GM19043 (cell line): ENCODE measurements at regions not wholly inside any gene's neighbourhood (a gene's known extent, or its start where the extent isn't known, plus 50 kb on each side); places are given as distances from the start of the nearest gene placed in this dataset.
"Not testable (repeated sequence)": the region's sequence is repeated elsewhere in the genome, so short reads cannot be mapped to it uniquely, and the experiment has no call there.

ENCODE experiments used
- ATAC-seq: cut with Tn5 transposase; IDR thresholded peaks from one replicate; pipeline ENCODE4 v1.9.1; 2021; ENCODE audit warnings: low read depth; ENCODE audit not compliant: unreplicated experiment

GRCh38 chr6:97876711-97877110 is 593.7 kb upstream of the MMS22L start:
- ATAC-seq: no peak

- ATAC-seq: no peak
These were observed 599.7 kb upstream of the MMS22L start for GRCh38 chr6:97882755-97883154.

- ATAC-seq: no peak
These were observed 602.3 kb upstream of the MMS22L start for GRCh38 chr6:97885325-97885724.

GRCh38 chr6:97885828-97886227 is 602.8 kb upstream of the MMS22L start:
- no peak for ATAC-seq

- ATAC-seq: no peak
These were observed 618.5 kb upstream of the MMS22L start for GRCh38 chr6:97901531-97901930.

GRCh38 chr6:97909380-97909779 is 626.4 kb upstream of the MMS22L start:
- ATAC-seq: no peak

GRCh38 chr6:97913721-97914120 is 630.7 kb upstream of the MMS22L start:
- ATAC-seq: no peak

- no peak for ATAC-seq
These were observed 631.9 kb upstream of the MMS22L start for GRCh38 chr6:97914912-97915311.

GRCh38 chr6:97915537-97915936 is 632.5 kb upstream of the MMS22L start:
- no peak for ATAC-seq

- ATAC-seq: no peak
These were observed 634.4 kb upstream of the MMS22L start for GRCh38 chr6:97917369-97917768.

- ATAC-seq: no peak
These were observed 636.0 kb upstream of the MMS22L start for GRCh38 chr6:97919046-97919445.

- ATAC-seq: no peak
These were observed 636.6 kb upstream of the MMS22L start for GRCh38 chr6:97919631-97920030.

- no peak for ATAC-seq
These were observed 640.2 kb upstream of the MMS22L start for GRCh38 chr6:97923249-97923648.

- ATAC-seq: no peak
These were observed 642.5 kb upstream of the MMS22L start for GRCh38 chr6:97925504-97925903.

- no peak for ATAC-seq
These were observed 656.6 kb upstream of the MMS22L start for GRCh38 chr6:97939440-97940168.

- ATAC-seq: no peak
These were observed 664.8 kb upstream of the MMS22L start for GRCh38 chr6:97947841-97948240.

GRCh38 chr6:97958134-97958533 is 675.1 kb upstream of the MMS22L start:
- no peak for ATAC-seq

GRCh38 chr6:97963193-97963592 is 680.2 kb upstream of the MMS22L start:
- no peak for ATAC-seq

GRCh38 chr6:97969065-97969464 is 686.0 kb upstream of the MMS22L start:
- ATAC-seq: no peak

- no peak for ATAC-seq
These were observed 694.1 kb upstream of the MMS22L start for GRCh38 chr6:97977084-97977483.

GRCh38 chr6:97978855-97979271 is 695.8 kb upstream of the MMS22L start:
- no peak for ATAC-seq

GRCh38 chr6:97979285-97979684 is 696.3 kb upstream of the MMS22L start:
- not testable (repeated sequence) for ATAC-seq

GRCh38 chr6:97989451-97989850 is 706.4 kb upstream of the MMS22L start:
- ATAC-seq: no peak
